ENCODE measurements at regions not wholly inside any gene's neighbourhood (a gene's known extent, or its start where the extent isn't known, plus 50 kb on each side); places are given as distances from the start of the nearest gene placed in this dataset.
"Not testable (repeated sequence)": the region's sequence is repeated elsewhere in the genome, so short reads cannot be mapped to it uniquely, and the experiment has no call there.

GRCh38 chr2:192414794-192415193 lies 220.1 kb upstream of the TMEFF2 start:
- Histone ChIP-seq H3K9me3 (ENCODE audit: control insufficient read depth, low read length) (peaks cover 2% of the 10 kb centered on the region), H3K36me3 (ENCODE audit: control insufficient read depth in 1 of 2, insufficient read depth in 2 of 2, low read depth in 1 of 2, low read length in 2 of 2) (no peaks in the 10 kb centered on the region), H3K23ac (ENCODE audit: low read length in 2 of 2) (no peak overlapping the region), H3K27me3 (ENCODE audit: control insufficient read depth in 1 of 2, insufficient read depth in 1 of 2, low read length in 2 of 2) (no peaks in the 10 kb centered on the region), H2BK120ac (ENCODE audit: low read depth, low read length) (no peak overlapping the region), H3K9ac (ENCODE audit: low read length) (no peak overlapping the region), H3K14ac (ENCODE audit: low read length in 2 of 2) (no peak overlapping the region), H4K91ac (ENCODE audit: low read length) (no peak overlapping the region), H3K4me2 (ENCODE audit: low read length, poor library complexity, severe bottlenecking) (no peak overlapping the region), H3K4me3 (ENCODE audit: insufficient read depth in 1 of 2, low read depth in 1 of 2, low read length in 2 of 2) (no peak overlapping the region), H3K4me1 (ENCODE audit: control insufficient read depth, insufficient read depth, low read depth, low read length) (no peaks in the 10 kb centered on the region), H4K8ac (ENCODE audit: low read length) (no peak overlapping the region), H3K4ac (ENCODE audit: low read depth in 1 of 2, low read length in 2 of 2) (no peak overlapping the region), H2BK5ac (ENCODE audit: low read depth, low read length, poor library complexity, severe bottlenecking) (no peak overlapping the region), H2AK5ac (ENCODE audit: low read length, severe bottlenecking) (no peak overlapping the region), H2BK12ac (ENCODE audit: low read length in 2 of 2) (no peak overlapping the region), H2AFZ (ENCODE audit: low read depth, low read length) (no peak overlapping the region), H3K79me1 (replicated peaks; ENCODE audit: low read length, poor library complexity, severe bottlenecking) (no peaks in the 10 kb centered on the region), H2BK15ac (ENCODE audit: low read depth, poor library complexity, severe bottlenecking) (no peak overlapping the region), H3K27ac (ENCODE audit: low read length, poor library complexity, severe bottlenecking) (no peak overlapping the region), H3K18ac (ENCODE audit: low read depth in 1 of 2, low read length in 2 of 2) (no peak overlapping the region)
- no peak for DNase-seq
- WGBS = 80% methylated on average over 18 of the region's 18 CpGs

- no peak overlapping the region for H3K9ac ChIP-seq (ENCODE audit: low read length)
- WGBS = 87% methylated on average over 13 of the region's 13 CpGs
- no peak overlapping the region for H4K91ac ChIP-seq (ENCODE audit: low read length)
- H3K18ac ChIP-seq (ENCODE audit: low read depth in 1 of 2, low read length in 2 of 2) = no peak overlapping the region
- H3K27me3 ChIP-seq (ENCODE audit: control insufficient read depth in 1 of 2, insufficient read depth in 1 of 2, low read length in 2 of 2) = no peaks in the 10 kb centered on the region
- no peak overlapping the region for H3K23ac ChIP-seq (ENCODE audit: low read length in 2 of 2)
- H3K4ac ChIP-seq (ENCODE audit: low read depth in 1 of 2, low read length in 2 of 2) = no peak overlapping the region
- H2BK12ac ChIP-seq (ENCODE audit: low read length in 2 of 2) = no peak overlapping the region
- peaks cover 2% of the 10 kb centered on the region for H3K9me3 ChIP-seq (ENCODE audit: control insufficient read depth, low read length)
- H2AK5ac ChIP-seq (ENCODE audit: low read length, severe bottlenecking) = no peak overlapping the region
- no peak overlapping the region for H2AFZ ChIP-seq (ENCODE audit: low read depth, low read length)
- no peak overlapping the region for H3K4me2 ChIP-seq (ENCODE audit: low read length, poor library complexity, severe bottlenecking)
- H2BK5ac ChIP-seq (ENCODE audit: low read depth, low read length, poor library complexity, severe bottlenecking) = no peak overlapping the region
- H3K4me1 ChIP-seq (ENCODE audit: control insufficient read depth, insufficient read depth, low read depth, low read length) = no peaks in the 10 kb centered on the region
- H3K14ac ChIP-seq (ENCODE audit: low read length in 2 of 2) = no peak overlapping the region
- H3K4me3 ChIP-seq (ENCODE audit: insufficient read depth in 1 of 2, low read depth in 1 of 2, low read length in 2 of 2) = no peak overlapping the region
- no peak for DNase-seq
- H3K36me3 ChIP-seq (ENCODE audit: control insufficient read depth in 1 of 2, insufficient read depth in 2 of 2, low read depth in 1 of 2, low read length in 2 of 2) = no peaks in the 10 kb centered on the region
- H2BK15ac ChIP-seq (ENCODE audit: low read depth, poor library complexity, severe bottlenecking) = no peak overlapping the region
- H3K27ac ChIP-seq (ENCODE audit: low read length, poor library complexity, severe bottlenecking) = no peak overlapping the region
- H2BK120ac ChIP-seq (ENCODE audit: low read depth, low read length) = no peak overlapping the region
- no peak overlapping the region for H4K8ac ChIP-seq (ENCODE audit: low read length)
- no peaks in the 10 kb centered on the region for H3K79me1 ChIP-seq (replicated peaks; ENCODE audit: low read length, poor library complexity, severe bottlenecking)
Measured at GRCh38 chr2:192413812-192414681, 219.3 kb upstream of the TMEFF2 start.

- not testable (repeated sequence) for H2BK120ac ChIP-seq (ENCODE audit: low read depth, low read length); H3K4me1 ChIP-seq (ENCODE audit: control insufficient read depth, insufficient read depth, low read depth, low read length); H3K18ac ChIP-seq (ENCODE audit: low read depth in 1 of 2, low read length in 2 of 2); DNase-seq; H3K79me1 ChIP-seq (replicated peaks; ENCODE audit: low read length, poor library complexity, severe bottlenecking); H3K23ac ChIP-seq (ENCODE audit: low read length in 2 of 2); H3K14ac ChIP-seq (ENCODE audit: low read length in 2 of 2); H3K4me3 ChIP-seq (ENCODE audit: insufficient read depth in 1 of 2, low read depth in 1 of 2, low read length in 2 of 2); H3K36me3 ChIP-seq (ENCODE audit: control insufficient read depth in 1 of 2, insufficient read depth in 2 of 2, low read depth in 1 of 2, low read length in 2 of 2); H4K91ac ChIP-seq (ENCODE audit: low read length); H3K27ac ChIP-seq (ENCODE audit: low read length, poor library complexity, severe bottlenecking); H2BK5ac ChIP-seq (ENCODE audit: low read depth, low read length, poor library complexity, severe bottlenecking); H2AK5ac ChIP-seq (ENCODE audit: low read length, severe bottlenecking); H3K9ac ChIP-seq (ENCODE audit: low read length); H2AFZ ChIP-seq (ENCODE audit: low read depth, low read length); H3K4me2 ChIP-seq (ENCODE audit: low read length, poor library complexity, severe bottlenecking); H3K27me3 ChIP-seq (ENCODE audit: control insufficient read depth in 1 of 2, insufficient read depth in 1 of 2, low read length in 2 of 2); H3K9me3 ChIP-seq (ENCODE audit: control insufficient read depth, low read length); H4K8ac ChIP-seq (ENCODE audit: low read length); H2BK12ac ChIP-seq (ENCODE audit: low read length in 2 of 2); H2BK15ac ChIP-seq (ENCODE audit: low read depth, poor library complexity, severe bottlenecking); H3K4ac ChIP-seq (ENCODE audit: low read depth in 1 of 2, low read length in 2 of 2)
- WGBS = 87% methylated on average over 6 of the region's 10 CpGs
Measured at GRCh38 chr2:192412866-192413265, 218.1 kb upstream of the TMEFF2 start.

- Histone ChIP-seq H3K79me1 (replicated peaks; ENCODE audit: low read length, poor library complexity, severe bottlenecking) (no peaks in the 10 kb centered on the region), H2AFZ (ENCODE audit: low read depth, low read length) (no peak overlapping the region), H2BK120ac (ENCODE audit: low read depth, low read length) (no peak overlapping the region), H3K4ac (ENCODE audit: low read depth in 1 of 2, low read length in 2 of 2) (no peak overlapping the region), H3K9ac (ENCODE audit: low read length) (no peak overlapping the region), H3K27me3 (ENCODE audit: control insufficient read depth in 1 of 2, insufficient read depth in 1 of 2, low read length in 2 of 2) (no peaks in the 10 kb centered on the region), H4K8ac (ENCODE audit: low read length) (no peak overlapping the region), H2BK5ac (ENCODE audit: low read depth, low read length, poor library complexity, severe bottlenecking) (no peak overlapping the region), H3K27ac (ENCODE audit: low read length, poor library complexity, severe bottlenecking) (no peak overlapping the region), H3K18ac (ENCODE audit: low read depth in 1 of 2, low read length in 2 of 2) (no peak overlapping the region), H3K4me2 (ENCODE audit: low read length, poor library complexity, severe bottlenecking) (no peak overlapping the region), H3K23ac (ENCODE audit: low read length in 2 of 2) (no peak overlapping the region), H3K4me1 (ENCODE audit: control insufficient read depth, insufficient read depth, low read depth, low read length) (no peaks in the 10 kb centered on the region), H3K4me3 (ENCODE audit: insufficient read depth in 1 of 2, low read depth in 1 of 2, low read length in 2 of 2) (no peak overlapping the region), H2AK5ac (ENCODE audit: low read length, severe bottlenecking) (no peak overlapping the region), H3K9me3 (ENCODE audit: control insufficient read depth, low read length) (peaks cover 2% of the 10 kb centered on the region), H2BK15ac (ENCODE audit: low read depth, poor library complexity, severe bottlenecking) (no peak overlapping the region), H3K14ac (ENCODE audit: low read length in 2 of 2) (no peak overlapping the region), H3K36me3 (ENCODE audit: control insufficient read depth in 1 of 2, insufficient read depth in 2 of 2, low read depth in 1 of 2, low read length in 2 of 2) (no peaks in the 10 kb centered on the region), H4K91ac (ENCODE audit: low read length) (no peak overlapping the region), H2BK12ac (ENCODE audit: low read length in 2 of 2) (no peak overlapping the region)
- no peak for DNase-seq
Measured at GRCh38 chr2:192412394-192412793, 217.7 kb upstream of the TMEFF2 start.
